HFF-Myc (cell line): ENCODE measurements at regions not wholly inside any gene's neighbourhood (a gene's known extent, or its start where the extent isn't known, plus 50 kb on each side); places are given as distances from the start of the nearest gene placed in this dataset.

Experiments used
- DNase-seq: peaks from one replicate; pipeline ENCODE4 v3.0.0-alpha.2; 2011; ENCODE audit warnings: low read depth; ENCODE audit errors: extremely low read depth
- H3K4me3 ChIP-seq: replicated peaks from 2 replicates; pipeline ENCODE4 v1.5.1; 2011; ENCODE audit warnings: low read depth, mild to moderate bottlenecking, control low read depth, low read length
- TF ChIP-seq, protein P1 (sequence below): IDR thresholded peaks from 2 replicates; pipeline ENCODE4 v1.5.1; 2012; ENCODE audit warnings: mild to moderate bottlenecking, low read depth, low read length, control low read depth; ENCODE audit errors: missing control alignments

- TF ChIP-seq, protein P1, sequence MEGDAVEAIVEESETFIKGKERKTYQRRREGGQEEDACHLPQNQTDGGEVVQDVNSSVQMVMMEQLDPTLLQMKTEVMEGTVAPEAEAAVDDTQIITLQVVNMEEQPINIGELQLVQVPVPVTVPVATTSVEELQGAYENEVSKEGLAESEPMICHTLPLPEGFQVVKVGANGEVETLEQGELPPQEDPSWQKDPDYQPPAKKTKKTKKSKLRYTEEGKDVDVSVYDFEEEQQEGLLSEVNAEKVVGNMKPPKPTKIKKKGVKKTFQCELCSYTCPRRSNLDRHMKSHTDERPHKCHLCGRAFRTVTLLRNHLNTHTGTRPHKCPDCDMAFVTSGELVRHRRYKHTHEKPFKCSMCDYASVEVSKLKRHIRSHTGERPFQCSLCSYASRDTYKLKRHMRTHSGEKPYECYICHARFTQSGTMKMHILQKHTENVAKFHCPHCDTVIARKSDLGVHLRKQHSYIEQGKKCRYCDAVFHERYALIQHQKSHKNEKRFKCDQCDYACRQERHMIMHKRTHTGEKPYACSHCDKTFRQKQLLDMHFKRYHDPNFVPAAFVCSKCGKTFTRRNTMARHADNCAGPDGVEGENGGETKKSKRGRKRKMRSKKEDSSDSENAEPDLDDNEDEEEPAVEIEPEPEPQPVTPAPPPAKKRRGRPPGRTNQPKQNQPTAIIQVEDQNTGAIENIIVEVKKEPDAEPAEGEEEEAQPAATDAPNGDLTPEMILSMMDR: no peak
- peak overlapping the region; percentile 37 for H3K4me3 ChIP-seq
- peak; percentile 53 for DNase-seq
Observed at GRCh38 chr22:44550711-44551491, 52.9 kb upstream of the RTL6 start.

GRCh38 chr22:44549701-44550100 is 51.7 kb upstream of the RTL6 start:
- DNase-seq: no peak
- no peak overlapping the region for H3K4me3 ChIP-seq
- TF ChIP-seq, protein P1: no peak

DNA sequence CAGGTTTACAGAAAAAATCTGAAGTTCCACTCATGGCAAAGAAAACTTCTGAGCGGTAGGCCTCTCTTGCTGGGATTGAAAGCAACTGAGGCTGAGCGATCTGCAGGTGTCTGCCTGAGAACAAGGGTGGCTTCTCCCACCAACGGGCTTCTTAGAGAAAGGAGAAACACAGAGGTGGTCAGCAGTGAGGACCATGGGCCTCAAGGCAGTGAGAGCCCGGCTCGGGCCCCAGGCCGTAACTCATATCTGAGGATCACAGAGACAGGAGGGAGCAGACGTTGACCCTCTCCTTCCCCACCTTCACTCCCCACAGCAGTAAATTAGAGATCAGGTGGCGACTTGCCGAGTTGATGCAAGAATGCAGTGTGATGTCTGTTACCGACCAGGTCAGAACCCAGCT is 50.9 kb upstream of the RTL6 start:
- TF ChIP-seq, protein P1: no peak
- H3K4me3 ChIP-seq: no peak overlapping the region
- no peak for DNase-seq
